ENCODE measurements at regions not wholly inside any gene's neighbourhood (a gene's known extent, or its start where the extent isn't known, plus 50 kb on each side); places are given as distances from the start of the nearest gene placed in this dataset.
"Not testable (repeated sequence)": the region's sequence is repeated elsewhere in the genome, so short reads cannot be mapped to it uniquely, and the experiment has no call there.

DNA sequence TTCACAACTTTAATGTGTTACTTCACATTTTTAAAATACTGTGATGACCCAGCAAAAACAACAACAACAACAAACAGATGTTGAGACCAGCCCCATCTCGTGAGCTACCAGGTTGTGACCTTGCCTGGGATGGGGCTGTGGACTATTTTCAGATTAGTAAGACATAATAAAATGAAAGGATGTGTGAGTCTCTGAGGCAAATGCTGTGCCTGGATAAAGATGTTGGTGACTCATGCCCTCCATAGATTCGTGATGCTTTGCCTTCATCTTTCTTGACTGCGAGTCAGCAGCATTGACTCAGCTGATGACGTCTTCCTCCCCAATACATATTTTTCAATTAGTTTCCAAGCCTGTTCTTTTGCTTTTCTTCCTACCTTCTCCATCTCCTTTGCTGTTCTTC lies 453.0 kb upstream of the CFAP20DC start:
- DNase-seq (ENCODE audit: low read depth in 2 of 2): no peak

DNA sequence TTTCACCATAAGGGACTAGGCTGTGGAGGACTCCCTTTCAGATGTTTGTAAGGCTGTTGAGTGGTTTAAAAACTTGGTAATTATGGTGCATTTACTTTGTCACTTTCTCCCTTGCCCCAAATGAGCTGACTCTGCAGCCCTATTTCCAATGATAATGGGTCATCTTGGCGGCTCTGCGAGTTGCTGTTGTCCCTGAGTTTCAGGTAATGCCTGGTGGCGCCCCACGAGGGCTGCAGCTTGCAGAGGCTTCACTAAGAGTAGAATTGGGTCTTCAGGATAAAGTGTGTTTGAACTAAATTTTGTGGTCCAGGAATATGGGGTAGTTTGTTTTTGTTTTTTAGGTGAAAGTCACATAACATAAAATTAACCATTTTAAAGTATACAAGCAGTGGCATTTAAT lies 450.1 kb upstream of the CFAP20DC start:
- DNase-seq (ENCODE audit: low read depth in 2 of 2): no peak

DNA sequence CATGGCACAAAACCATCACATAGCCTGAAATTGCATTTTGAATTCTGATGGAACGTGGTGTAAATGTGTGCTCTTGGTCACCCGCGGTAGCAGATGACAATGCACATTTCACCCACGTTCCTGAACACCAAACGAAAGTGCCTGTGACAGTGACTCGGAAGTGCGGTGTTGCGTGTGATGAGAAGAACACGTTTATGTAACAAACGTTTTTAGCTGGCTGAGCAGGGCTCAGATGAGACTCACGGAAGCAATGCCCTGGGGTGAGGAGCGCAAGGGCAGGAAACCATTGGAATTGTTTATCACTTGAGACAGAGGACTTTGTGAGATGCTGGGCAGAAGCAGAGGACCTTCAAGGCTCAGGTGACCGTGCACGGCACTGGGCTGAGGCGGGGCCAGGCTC lies 449.2 kb upstream of the CFAP20DC start:
- no peak for DNase-seq (ENCODE audit: low read depth in 2 of 2)

DNA sequence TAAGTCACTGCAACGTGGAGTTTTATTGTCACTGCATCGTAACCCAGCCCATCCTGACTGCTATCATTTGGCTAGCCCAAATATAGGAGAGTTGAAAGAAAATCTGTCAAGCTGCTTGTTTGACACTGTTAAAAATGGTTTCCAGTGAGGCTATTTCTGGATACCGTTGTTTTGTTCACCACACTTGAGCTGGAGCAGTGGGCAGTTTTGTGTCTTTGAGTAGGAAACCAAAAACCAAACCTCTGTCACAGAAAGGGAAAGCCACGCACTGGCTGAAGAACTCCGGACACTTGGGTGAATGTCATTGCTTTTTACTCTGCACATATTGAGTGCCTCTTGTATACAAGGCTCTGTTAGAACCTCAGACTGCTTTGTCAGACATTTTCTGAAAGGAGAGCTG lies 446.4 kb upstream of the CFAP20DC start:
- no peak for DNase-seq (ENCODE audit: low read depth in 2 of 2)

DNA sequence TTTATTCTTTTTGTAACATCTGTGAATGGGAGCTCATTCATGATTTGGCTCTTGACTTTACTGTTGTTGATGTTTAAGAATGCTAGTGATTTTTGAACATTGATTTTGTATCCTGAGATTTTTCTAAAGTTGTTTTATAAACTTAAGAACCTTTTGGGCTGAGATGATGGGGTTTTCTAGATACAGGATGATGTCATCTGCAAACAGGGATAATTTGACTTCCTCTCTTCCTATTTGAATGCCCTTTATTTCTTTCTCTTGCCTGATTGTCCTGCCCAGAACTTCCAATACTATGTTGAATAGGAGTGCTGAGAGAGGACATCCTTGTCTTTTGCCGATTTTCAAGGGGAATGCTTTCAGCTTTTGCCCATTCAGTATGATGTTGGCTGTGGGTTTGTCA lies 445.1 kb upstream of the CFAP20DC start:
- DNase-seq (ENCODE audit: low read depth in 2 of 2): not testable (repeated sequence)

DNA sequence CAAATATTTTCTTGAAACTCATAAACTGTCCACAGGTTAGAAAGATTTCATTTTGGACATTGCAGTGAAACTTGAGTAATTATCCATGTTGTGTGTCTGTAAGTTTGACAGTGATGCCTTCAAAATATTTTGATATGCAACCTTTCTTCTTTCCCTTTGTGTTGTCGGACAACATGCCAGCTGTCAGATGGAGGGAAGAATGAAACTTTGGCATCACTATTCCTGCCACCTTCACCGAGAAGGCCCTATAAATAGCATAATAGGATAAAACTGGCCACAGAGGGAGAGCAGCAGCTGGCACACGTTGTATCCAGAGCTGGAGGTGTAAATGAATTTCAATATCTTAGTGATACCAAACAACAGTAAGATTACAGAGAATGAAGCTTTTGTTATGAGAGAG lies 436.7 kb upstream of the CFAP20DC start:
- DNase-seq (ENCODE audit: low read depth in 2 of 2): no peak

DNA sequence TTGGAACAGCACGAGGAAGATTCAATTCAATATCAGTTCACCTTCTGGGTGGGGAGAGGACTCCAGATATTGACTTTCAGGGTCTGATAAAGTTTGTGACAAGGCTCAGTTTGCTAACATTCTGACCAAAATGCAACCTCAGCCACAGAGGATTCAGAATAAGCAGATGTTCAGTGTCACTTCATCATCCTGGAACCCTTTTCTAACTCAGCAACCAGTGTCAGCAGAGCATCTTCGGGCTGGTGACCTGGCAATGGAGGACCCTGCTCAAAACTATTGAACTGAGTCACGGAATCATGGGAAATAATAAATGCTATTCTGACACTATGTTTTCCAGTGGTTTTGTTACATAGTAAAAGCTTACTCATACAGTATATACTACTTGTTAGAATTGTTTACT lies 433.4 kb upstream of the CFAP20DC start:
- no peak for DNase-seq (ENCODE audit: low read depth in 2 of 2)

DNA sequence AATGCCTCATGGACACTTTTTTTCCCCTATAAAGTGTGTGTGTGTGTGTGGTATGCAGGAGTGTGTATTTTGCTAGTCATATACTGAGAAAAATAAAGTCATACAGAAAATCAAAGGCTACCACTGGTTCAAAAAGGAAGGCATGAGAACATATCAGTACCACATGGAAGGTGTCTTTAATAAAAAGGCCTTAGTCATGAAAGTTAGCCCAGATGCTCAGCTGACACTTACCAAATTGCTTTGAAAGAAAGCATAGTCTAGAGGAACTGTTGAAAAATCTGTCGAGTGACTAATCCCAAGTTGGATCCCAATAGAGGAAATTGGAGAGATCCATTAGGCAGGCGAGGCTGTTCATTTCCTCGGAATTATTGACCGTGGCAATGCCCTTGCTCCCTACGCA lies 432.9 kb upstream of the CFAP20DC start:
- DNase-seq (ENCODE audit: low read depth in 2 of 2): no peak

DNA sequence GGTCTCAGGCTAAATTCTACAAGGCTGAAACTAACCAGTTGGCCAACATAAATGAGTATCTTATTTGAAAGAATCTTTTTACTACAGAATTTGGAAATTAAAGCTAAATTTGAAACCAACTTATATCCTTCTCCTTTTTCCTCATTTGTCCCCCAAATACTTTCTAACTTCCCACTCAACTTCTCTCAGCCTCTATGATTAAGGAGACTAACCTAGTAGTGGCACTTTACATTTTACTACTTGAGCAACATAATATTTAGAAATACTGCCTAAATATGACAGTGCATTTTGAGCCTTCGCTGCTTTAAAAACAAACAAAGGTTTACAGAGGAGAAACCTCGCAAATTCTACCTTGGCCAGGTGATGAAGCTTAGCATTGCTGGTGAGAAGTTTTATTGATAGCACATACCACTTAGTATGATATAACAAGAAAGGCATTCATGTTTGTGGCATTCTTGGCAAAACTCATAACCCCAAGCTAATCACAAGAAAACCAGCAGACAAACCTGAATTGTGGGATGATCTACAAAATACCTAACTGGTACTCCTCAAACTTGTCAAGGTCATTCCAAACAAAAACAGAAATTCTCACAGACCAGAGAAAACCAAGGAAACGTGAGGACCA lies 432.1 kb upstream of the CFAP20DC start:
- no peak for DNase-seq (ENCODE audit: low read depth in 2 of 2)

DNA sequence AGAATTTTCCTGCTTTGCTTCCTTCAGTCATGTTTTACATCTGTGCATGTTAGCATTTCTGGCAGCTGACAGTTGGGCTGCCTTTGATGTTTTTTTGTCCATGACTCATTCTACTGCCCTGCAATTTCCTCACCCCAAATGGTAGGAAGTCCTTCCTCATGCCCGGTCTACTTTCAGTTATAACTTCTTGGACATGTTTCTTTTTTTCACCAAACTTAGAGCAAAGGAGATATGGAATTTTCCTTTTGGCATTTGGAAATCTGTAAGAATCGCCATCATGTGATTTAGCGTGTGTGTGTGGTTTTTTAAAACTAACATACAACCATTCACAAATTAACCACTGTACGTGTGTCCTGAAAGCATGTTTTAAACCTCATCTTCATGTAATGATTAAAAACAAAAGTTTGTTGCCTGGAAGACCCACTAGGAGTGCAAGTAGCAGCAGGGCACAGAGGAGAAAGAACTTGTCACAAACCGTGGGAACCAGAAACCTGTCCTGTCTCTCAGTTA lies 430.7 kb upstream of the CFAP20DC start:
- no peak for DNase-seq (ENCODE audit: low read depth in 2 of 2)

DNA sequence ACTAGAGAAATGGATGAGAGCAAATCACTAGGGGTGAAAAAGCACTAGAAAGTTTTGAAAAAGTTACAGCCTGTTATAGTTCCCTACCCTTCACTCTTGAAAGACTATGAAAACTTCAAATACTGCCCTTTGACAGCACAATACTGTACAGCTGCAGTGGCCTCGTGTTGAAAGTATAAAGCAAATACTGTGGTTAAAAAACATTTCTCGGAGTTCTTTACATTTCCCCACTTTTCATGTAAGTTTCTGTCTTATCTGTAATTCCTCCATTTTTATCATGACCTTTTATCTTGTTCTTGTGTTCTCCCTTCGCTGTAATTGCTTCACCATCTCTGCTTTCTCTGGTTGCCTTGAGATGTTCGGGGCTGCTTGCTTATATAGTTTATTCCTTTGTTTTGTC lies 423.8 kb upstream of the CFAP20DC start:
- no peak for DNase-seq (ENCODE audit: low read depth in 2 of 2)

DNA sequence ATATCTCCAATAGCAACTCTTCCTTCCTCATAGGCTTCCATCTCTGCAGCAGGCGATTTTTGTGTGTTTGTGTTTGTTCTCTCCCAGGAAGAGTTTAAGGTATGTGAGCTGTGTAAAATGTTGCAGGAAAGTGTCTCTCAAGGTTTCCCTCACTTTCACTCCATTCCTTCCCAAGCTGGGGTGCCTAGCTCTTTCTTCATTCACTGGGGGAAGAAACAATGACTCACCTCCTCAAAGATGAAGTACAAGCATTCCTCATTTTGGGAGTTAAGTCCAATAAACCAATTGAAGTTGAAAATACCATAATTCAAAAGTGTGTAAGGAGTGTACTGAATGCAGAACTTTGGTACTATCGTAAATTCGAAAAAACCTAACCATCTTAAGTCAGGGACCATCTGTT lies 422.7 kb upstream of the CFAP20DC start:
- no peak for DNase-seq (ENCODE audit: low read depth in 2 of 2)

DNA sequence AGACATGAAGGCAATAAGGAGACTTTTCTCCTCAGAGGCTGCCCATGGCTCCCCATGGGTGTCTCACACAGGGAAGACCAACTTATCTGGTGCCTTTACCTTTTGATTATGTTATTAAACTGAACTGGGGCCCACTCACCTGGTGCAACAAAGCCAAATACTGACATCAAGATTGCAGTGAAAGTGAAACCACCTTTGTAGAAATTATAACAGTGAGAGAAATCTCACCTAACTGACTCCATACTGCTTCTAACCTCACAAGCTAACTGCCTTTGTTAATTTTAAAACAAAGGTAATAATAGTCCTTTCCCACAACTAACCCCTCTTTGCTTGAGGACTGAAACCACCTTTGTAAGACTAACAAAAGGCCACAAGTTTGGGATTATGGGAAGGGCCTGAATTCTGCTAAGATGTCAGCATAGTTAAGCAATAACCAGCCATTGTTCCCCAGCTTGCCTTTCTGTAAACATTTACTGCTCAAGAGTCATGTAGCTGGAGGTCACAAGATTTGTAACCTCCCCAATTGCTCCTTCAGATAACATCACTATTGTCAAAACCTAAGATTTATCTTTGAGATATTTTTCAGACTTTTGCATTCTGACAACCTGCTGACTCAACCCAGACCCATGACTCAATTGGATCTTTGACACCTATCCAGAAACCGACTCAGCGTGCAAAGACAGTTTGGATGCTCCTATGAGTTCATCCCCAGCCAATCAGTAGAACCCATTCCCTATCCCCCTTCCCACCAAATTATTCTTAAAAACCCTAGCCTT lies 420.3 kb upstream of the CFAP20DC start:
- DNase-seq (ENCODE audit: low read depth in 2 of 2): no peak

DNA sequence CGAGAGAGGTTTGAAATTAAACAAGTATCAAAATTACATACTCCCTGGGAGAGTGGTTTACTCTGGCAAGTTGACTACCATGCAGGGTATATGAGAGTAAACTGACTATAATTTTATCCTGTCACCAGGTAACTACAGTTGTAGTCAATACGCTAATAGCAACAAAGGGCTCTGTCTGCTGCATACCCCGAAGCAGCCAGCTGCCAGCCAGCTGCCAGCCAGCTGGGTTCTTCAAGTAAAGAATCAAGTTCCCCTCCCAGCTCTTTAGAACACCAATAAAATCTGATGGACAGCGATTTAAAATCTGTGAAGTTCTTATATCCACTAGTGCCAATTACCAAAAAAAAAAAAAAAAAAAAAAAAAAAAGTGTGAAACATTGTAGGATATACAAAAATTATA lies 417.7 kb upstream of the CFAP20DC start:
- no peak for DNase-seq (ENCODE audit: low read depth in 2 of 2)

DNA sequence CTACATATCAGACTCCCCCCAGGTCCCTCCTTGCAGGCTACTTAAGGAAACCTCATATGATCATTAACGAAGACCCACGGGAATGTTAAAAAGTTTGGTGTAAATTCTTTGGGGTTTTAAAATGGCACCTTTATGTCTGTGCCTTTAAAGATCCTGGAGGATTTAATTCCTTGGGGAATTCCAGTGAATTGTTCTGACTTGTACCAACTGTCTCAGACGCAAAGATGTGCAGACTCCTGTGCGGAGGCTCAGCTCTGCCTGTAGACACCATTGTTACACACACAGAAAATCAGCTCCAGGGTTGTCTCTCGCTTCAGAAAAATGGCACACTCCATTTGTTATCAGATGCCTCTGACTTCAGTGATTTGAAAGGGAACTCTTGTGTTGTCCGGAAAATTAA lies 414.4 kb upstream of the CFAP20DC start:
- DNase-seq (ENCODE audit: low read depth in 2 of 2): no peak

DNA sequence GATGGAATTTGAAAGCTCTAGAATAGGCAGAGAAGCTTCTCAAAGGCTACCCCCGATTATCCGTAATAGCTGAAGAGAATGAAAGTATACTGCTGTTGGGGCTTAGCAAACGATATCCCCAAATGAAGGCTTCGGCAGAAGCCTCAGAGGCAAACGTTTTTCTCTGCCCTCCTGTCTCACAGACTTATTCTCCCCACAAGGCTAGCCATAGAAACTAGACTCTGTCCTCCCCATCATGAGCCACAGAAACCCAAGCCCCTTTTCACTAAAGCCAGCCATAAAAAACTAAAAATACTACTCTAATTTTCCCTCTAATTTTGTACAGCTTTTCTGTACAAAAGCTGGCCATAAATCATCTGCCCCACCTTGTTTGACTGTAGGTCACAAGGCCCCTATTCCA lies 413.4 kb upstream of the CFAP20DC start:
- no peak for DNase-seq (ENCODE audit: low read depth in 2 of 2)

DNA sequence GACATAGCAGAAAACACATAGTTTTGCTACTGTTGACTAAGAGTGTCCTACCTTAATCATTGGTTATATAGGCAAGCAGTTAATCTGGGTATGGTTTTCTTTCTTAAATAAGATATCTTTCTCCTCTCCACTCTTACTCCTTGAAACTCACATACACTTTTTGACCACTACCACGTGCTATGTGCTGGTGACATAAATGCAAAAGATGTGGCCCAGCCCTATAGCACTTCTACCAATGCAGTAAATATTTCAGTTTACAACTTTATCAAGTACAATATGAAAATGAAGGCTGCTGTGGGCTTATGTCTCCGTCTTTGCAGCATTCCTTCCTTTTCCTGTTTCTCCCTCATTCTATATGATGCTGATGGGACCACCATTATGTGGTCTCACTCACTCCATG lies 410.2 kb upstream of the CFAP20DC start:
- DNase-seq (ENCODE audit: low read depth in 2 of 2): no peak

DNA sequence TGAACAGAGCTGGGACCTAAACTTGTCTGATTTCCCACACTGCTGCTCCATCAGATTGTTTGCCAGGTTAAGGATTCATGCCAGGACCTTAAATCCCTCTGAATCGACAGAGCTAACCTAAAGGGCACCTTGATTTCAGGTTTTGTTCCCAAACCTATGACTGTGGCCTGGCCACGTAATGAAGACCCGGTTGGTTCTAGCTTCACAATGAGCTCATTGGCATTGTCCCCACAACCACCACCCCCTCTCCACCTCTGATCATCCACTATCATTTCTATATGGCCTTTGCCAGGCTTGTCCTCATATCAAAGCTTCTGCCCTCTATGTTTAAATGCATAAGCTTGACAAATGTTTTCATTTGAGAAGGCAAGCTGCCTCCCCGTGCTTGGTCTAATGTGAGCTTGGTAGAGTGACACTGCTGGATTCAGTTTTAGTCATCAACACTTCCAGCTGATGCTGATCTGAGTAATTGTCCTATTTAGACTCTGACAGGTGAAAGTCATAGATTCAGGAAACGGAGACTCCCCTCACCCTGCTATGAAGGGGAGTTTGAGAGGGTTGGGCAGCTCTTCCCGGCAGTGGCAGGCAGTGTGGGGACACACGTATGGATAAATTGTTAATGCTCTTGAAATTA lies 407.1 kb upstream of the CFAP20DC start:
- no peak for DNase-seq (ENCODE audit: low read depth in 2 of 2)

DNA sequence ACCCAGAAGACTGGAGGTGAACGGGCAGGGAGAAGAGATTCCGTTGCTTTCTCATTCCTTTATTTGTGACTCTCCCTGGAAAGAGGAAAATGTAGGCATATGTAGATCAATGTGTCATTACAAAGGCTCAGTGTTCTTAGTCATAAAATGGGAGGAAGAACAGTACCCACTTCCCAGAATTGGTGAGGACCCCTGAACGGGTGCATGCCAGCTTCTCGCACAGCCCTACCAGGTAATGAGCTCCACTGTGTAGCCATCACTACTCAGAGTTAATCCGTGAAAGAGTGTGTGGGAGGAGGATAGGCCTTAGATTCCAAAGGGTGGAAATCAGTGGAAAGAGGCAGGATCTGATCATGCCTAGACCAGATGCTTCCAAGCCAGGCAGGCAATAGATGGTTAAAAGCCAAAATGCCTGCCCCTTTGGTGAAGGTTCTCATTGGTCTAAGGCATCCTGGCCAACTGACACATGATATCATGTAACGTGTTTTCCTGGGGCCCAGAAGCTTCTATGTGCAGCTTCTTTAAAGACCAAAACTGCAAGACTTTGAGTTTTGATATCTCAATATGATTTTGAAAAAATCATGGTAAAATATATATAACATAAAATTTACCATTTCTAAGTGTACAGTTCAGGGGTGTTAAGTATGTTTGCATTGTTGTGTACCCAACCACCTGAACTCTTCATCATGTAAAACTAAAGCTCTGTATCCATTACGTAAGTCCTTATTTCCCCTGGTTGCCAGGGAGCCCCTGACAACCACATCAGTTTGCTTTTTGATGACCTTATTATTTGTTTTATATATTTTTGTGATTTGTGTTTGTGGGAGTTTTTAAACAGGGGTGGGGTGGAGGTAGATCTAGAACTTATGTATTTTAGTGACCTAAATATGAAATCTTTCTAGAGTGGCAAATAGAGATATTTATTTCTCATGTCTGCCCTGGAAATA lies 402.2 kb upstream of the CFAP20DC start:
- no peak for DNase-seq (ENCODE audit: low read depth in 2 of 2)

DNA sequence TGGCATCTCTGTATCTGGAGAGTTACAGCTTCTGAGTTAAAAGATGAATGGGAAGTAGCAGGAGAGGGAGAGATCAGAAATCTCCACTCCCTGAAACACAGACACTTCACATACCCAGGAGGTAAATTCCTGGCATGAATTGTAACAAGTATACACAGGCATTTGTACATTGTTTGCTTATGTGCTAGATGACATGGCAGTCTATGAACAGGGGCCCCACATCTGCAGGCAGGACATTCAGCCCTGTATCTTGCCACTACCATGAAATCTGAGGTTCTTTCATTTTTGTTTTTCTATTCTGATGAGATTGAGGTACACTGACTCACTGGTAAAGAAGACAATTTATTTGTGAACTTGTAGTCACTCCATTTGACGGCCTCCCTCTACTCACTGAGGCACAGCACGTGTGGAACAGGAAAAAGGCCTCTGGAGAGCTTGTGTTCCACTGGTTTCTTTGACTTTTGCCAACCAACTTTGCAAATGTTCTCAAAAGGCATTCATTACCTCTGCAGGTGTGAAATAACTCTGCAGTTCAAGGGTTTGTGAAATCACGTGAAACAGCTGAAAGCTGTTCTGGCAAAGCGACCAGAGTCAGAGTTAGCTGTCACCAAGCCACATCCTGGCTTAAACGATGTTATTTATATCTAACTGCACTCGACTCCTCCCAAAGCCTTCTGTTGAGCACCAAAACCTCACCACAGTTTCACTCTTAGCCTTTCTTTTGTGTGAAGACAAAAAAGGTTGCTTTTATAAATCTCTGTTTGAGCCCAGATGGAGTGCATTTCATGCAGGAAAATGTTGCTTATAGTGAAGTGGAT lies 401.3 kb upstream of the CFAP20DC start:
- DNase-seq (ENCODE audit: low read depth in 2 of 2): peak; percentile 13 to 21

DNA sequence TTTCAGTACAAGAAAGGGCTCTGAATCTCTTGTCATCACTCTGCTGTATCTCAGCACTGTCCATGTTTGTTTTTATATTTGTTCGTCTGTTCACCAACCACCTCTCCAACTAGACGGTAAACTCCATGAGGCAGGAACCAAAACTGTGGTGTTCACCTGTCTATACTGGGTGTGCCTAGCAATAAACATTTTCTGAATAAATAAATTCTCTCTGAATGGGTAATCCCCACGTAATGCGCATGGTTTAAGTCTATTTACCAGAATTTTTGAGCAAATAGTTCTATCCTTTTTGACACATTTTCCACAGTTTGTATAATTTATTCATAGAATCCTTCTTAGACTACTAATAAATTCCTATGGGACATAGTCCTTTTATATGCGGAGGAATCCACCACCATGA lies 400.6 kb upstream of the CFAP20DC start:
- no peak for DNase-seq (ENCODE audit: low read depth in 2 of 2)

Data from stimulated activated CD8-positive, alpha-beta memory T cell treated with anti-CD3 and anti-CD28 coated beads, Interleukin-7, amount 100 ng/mL, for 1 hour (primary cell).